K562 (cell line): ENCODE measurements at regions not wholly inside any gene's neighbourhood (a gene's known extent, or its start where the extent isn't known, plus 50 kb on each side); places are given as distances from the start of the nearest gene placed in this dataset.
A peak's percentile ranks its signal among the peaks of the same experiment; 100 is the strongest.

Source experiments
- ATAC-seq: fragments of 200-7000 bp; cut with Tn5 transposase; 3 replicates; pipeline ENCODE4 v1.9.1; 2020; ENCODE audit warnings: moderate library complexity
- BruUV-seq: library from RNA; stranded (reverse); fragments of 400-500 nt; replicated peaks from 2 replicates; lab custom pipeline; 2021; lab: Mats Ljungman, UMichigan
- CTCF ChIA-PET: fragments of 300-600 bp; formaldehyde crosslinking; extraction: SDS; loops from one replicate; lab custom pipeline; 2021; ENCODE audit warnings: low intra/inter-chr PET ratio; lab: Yijun Ruan, JAX
- POLR2A ChIA-PET: fragments of 300-600, 350-650 bp; sonication (Branson Sonifier 250); formaldehyde crosslinking; extraction: SDS; loops from one replicate; lab custom pipeline; 2021; ENCODE audit warnings: antibody characterized with exemption, inconsistent platforms; lab: Yijun Ruan, JAX
- DNase-seq, 4 experiments: peaks; one replicate each; pipeline versions ENCODE4 v3.0.0 to v3.0.0-alpha.2; 2011 to 2018; ENCODE audit warnings: low spot score in 3 of 4, mixed read lengths in 3 of 4; ENCODE audit errors: extremely low read depth in 1 of 4
- FAIRE-seq: peaks from 2 replicates; lab custom pipeline; 2011; peaks lifted over from hg19 to GRCh38; lab: Jason Lieb, UNC
- H2AFZ ChIP-seq: 2 replicates; pipeline ENCODE4 v1.6.0; 2011; ENCODE audit warnings: low read depth, low read length, control low read depth, inconsistent platforms
- H3K27ac ChIP-seq: fragments of 200-600 bp; 3 replicates; pipeline ENCODE4 v1.8.0; 2011; ENCODE audit warnings: low read depth, mild to moderate bottlenecking, control low read depth, inconsistent platforms, low read length, moderate library complexity, mixed read lengths; ENCODE audit errors: extremely low read depth
- H3K27me3 ChIP-seq, 2 experiments: fragments of 300-600 bp in 1 of 2; 2 replicates in 1 of 2; 3 replicates in 1 of 2; pipeline versions ENCODE4 v1.6.0 to v1.8.0; 2011; ENCODE audit warnings: inconsistent platforms in 2 of 2, low read length in 2 of 2, mild to moderate bottlenecking in 1 of 2, mixed read lengths in 1 of 2, moderate library complexity in 1 of 2; ENCODE audit not compliant: control insufficient read depth in 2 of 2, insufficient read depth in 2 of 2
- H3K36me3 ChIP-seq: fragments of 300-600 bp; 3 replicates; pipeline ENCODE4 v1.8.0; 2011; ENCODE audit warnings: mild to moderate bottlenecking, low read length, inconsistent platforms; ENCODE audit not compliant: control insufficient read depth, insufficient read depth
- H3K4me1 ChIP-seq, 2 experiments: fragments of 200-600 bp in 1 of 2; replicated peaks in 1 of 2; 2 replicates in 1 of 2; 3 replicates in 1 of 2; pipeline versions ENCODE4 v1.5.1 to v1.8.0; 2011; ENCODE audit warnings: inconsistent platforms in 2 of 2, low read length in 2 of 2, mild to moderate bottlenecking in 1 of 2, mixed read lengths in 1 of 2, moderate library complexity in 1 of 2; ENCODE audit not compliant: control insufficient read depth in 2 of 2, insufficient read depth in 2 of 2
- H3K4me2 ChIP-seq: 2 replicates; pipeline ENCODE4 v1.6.1; 2011; ENCODE audit warnings: low read length, control low read depth, inconsistent platforms, mixed read lengths; ENCODE audit not compliant: insufficient read depth
- H3K4me3 ChIP-seq: fragments of 200-600 bp; sonication (generic), shearing (Covaris generic); 2 replicates; pipeline ENCODE4 v1.5.1; 2016; ENCODE audit warnings: control low read depth, inconsistent platforms
- H3K79me2 ChIP-seq: fragments of 200-600 bp; 3 replicates; pipeline ENCODE4 v1.8.0; 2011; ENCODE audit warnings: low read length, inconsistent platforms; ENCODE audit not compliant: control insufficient read depth, insufficient read depth
- H3K9ac ChIP-seq, 2 experiments: 2 replicates each; pipeline versions ENCODE4 v1.6.0 to v1.6.1; 2011; ENCODE audit warnings: low read depth in 2 of 2, low read length in 2 of 2, control low read depth in 1 of 2, inconsistent platforms in 1 of 2, mild to moderate bottlenecking in 1 of 2, mixed read lengths in 1 of 2; ENCODE audit not compliant: insufficient read depth in 1 of 2
- H3K9me1 ChIP-seq: one replicate; pipeline ENCODE4 v1.6.0; 2011; ENCODE audit warnings: inconsistent platforms, mild to moderate bottlenecking, low read length, moderate library complexity; ENCODE audit not compliant: control insufficient read depth, insufficient read depth
- H3K9me3 ChIP-seq: replicated peaks from 2 replicates; pipeline ENCODE4 v1.5.1; 2011; ENCODE audit warnings: low read depth, low read length, inconsistent platforms; ENCODE audit not compliant: control insufficient read depth, insufficient read depth
- H4K20me1 ChIP-seq: replicated peaks from 2 replicates; pipeline ENCODE4 v1.6.1; 2011; ENCODE audit warnings: low read length, inconsistent platforms, mixed read lengths; ENCODE audit not compliant: control insufficient read depth, insufficient read depth
- ATF1 ChIP-seq, 2 experiments: fragments of 450-650 bp in 1 of 2; IDR thresholded peaks; 2 replicates each; pipeline ENCODE4 v1.6.1; 2016; ENCODE audit warnings: missing compliant biosample characterization in 1 of 2, missing genetic modification characterization in 1 of 2
- CBX5 ChIP-seq: IDR thresholded peaks from 2 replicates; pipeline ENCODE4 v1.6.1; 2014; ENCODE audit warnings: low read depth, borderline replicate concordance
- CEBPG ChIP-seq, 3 experiments: fragments of 200-800 bp in 1 of 3; sonication (Bioruptor generic) in 1 of 3; sonication (generic) in 1 of 3; formaldehyde crosslinking in 1 of 3; IDR thresholded peaks in 2 of 3; conservative IDR thresholded peaks in 1 of 3; 2 replicates each; pipeline versions ENCODE4 v1.6.1 to v1.8.0; 2016 to 2022; ENCODE audit warnings: missing compliant biosample characterization in 2 of 3, missing genetic modification characterization in 2 of 3, mild to moderate bottlenecking in 1 of 3, missing genetic modification reagents in 1 of 3
- CHD1 ChIP-seq: fragments of 200-600 bp; sonication (generic); IDR thresholded peaks from one replicate; pipeline ENCODE4 v1.6.1; 2012; ENCODE audit warnings: mild to moderate bottlenecking, moderate library complexity, low read length, inconsistent platforms
- CTCF ChIP-seq, 3 experiments: IDR thresholded peaks in 2 of 3; conservative IDR thresholded peaks in 1 of 3; 2 replicates each; pipeline ENCODE4 v1.5.1; 2011 to 2012; ENCODE audit warnings: low read length in 3 of 3, mild to moderate bottlenecking in 3 of 3, control low read depth in 2 of 3, improper control_type of control experiment in 1 of 3, inconsistent platforms in 1 of 3, low read depth in 1 of 3, mixed read lengths in 1 of 3, moderate library complexity in 1 of 3; ENCODE audit not compliant: insufficient read depth in 2 of 3
- FIP1L1 ChIP-seq: fragments of 200-400 bp; formaldehyde crosslinking; IDR thresholded peaks from 2 replicates; pipeline ENCODE4 v1.6.1; 2018; ENCODE audit warnings: mild to moderate bottlenecking, low read depth, low read length; ENCODE audit not compliant: poor library complexity, severe bottlenecking
- GABPA ChIP-seq: fragments of 200-800 bp; sonication (Bioruptor generic); conservative IDR thresholded peaks from 2 replicates; pipeline ENCODE4 v1.6.1; 2016; ENCODE audit warnings: low read depth, missing genetic modification characterization, missing compliant biosample characterization
- HDAC1 ChIP-seq, 2 experiments: fragments of 450-650 bp; IDR thresholded peaks; 2 replicates each; pipeline ENCODE4 v1.6.1; 2016 to 2017; ENCODE audit warnings: inconsistent platforms in 1 of 2, mild to moderate bottlenecking in 1 of 2, moderate library complexity in 1 of 2
- KDM5B ChIP-seq: fragments of 200-600 bp; sonication (generic); IDR thresholded peaks from 2 replicates; pipeline ENCODE4 v1.6.1; 2012; ENCODE audit warnings: low read depth, mild to moderate bottlenecking, moderate library complexity, low read length, control low read depth, inconsistent platforms; ENCODE audit not compliant: insufficient replicate concordance
- MAZ ChIP-seq, 2 experiments: fragments of 450-650 bp in 1 of 2; sonication (generic) in 1 of 2; formaldehyde crosslinking; IDR thresholded peaks in 1 of 2; conservative IDR thresholded peaks in 1 of 2; 2 replicates each; pipeline versions ENCODE4 v1.4.0 to v1.5.0; 2020; ENCODE audit warnings: mild to moderate bottlenecking in 1 of 2, missing genetic modification reagents in 1 of 2
- NFXL1 ChIP-seq: fragments of 450-650 bp; formaldehyde crosslinking; IDR thresholded peaks from 2 replicates; pipeline ENCODE4 v1.4.0; 2021; ENCODE audit warnings: mild to moderate bottlenecking
- RAD21 ChIP-seq, 2 experiments: fragments of 250-450 bp in 1 of 2; fragments of 450-650 bp in 1 of 2; sonication (Bioruptor Pico) in 1 of 2; formaldehyde crosslinking in 1 of 2; IDR thresholded peaks in 1 of 2; conservative IDR thresholded peaks in 1 of 2; 2 replicates each; pipeline versions ENCODE4 v1.4.0 to v1.8.0; 2020 to 2022; ENCODE audit warnings: mild to moderate bottlenecking in 2 of 2, moderate library complexity in 1 of 2
- XRCC3 ChIP-seq: fragments of 450-650 bp; IDR thresholded peaks from 2 replicates; pipeline ENCODE4 v1.6.1; 2017; ENCODE audit warnings: mild to moderate bottlenecking, moderate library complexity
- ZBTB1 ChIP-seq: sonication (generic); formaldehyde crosslinking; IDR thresholded peaks from 2 replicates; pipeline ENCODE4 v1.8.1; 2023; ENCODE audit warnings: missing genetic modification reagents, low read depth, mild to moderate bottlenecking, borderline replicate concordance
- ZNF707 ChIP-seq: fragments of 250-450 bp; sonication (Bioruptor Pico); conservative IDR thresholded peaks from 2 replicates; pipeline ENCODE4 v1.8.0; 2022; ENCODE audit warnings: inconsistent platforms, mild to moderate bottlenecking, moderate library complexity
- ZNF830 ChIP-seq: fragments of 250-450 bp; sonication (Bioruptor Pico); IDR thresholded peaks from 2 replicates; pipeline ENCODE4 v1.5.0; 2021; ENCODE audit warnings: mild to moderate bottlenecking
- ZSCAN32 ChIP-seq: fragments of 450-650 bp; formaldehyde crosslinking; IDR thresholded peaks from 2 replicates; pipeline ENCODE4 v1.4.0; 2020; ENCODE audit warnings: mild to moderate bottlenecking, moderate library complexity
- WGBS: fragments of 100-300 bp; shearing (Covaris generic); methylation state at CpG from one replicate; pipeline ENCODE4 v1.1.6; 2016; ENCODE audit warnings: low coverage, mixed read lengths; ENCODE audit not compliant: insufficient coverage; ENCODE audit errors: missing lambda C conversion rate; 5-methylcytosine and 5-hydroxymethylcytosine counted together
- in situ Hi-C: fragments of 300-500 bp; cut with MboI; formaldehyde crosslinking; loops from 4 replicates; pipeline ENCODE4 v1.15.0; 2018; ENCODE audit warnings: inconsistent platforms, mixed read lengths
- intact Hi-C: fragments of 100-400 bp; cut with micrococcal nuclease; formaldehyde crosslinking; loops from 2 replicates; pipeline ENCODE4 v1.14.2; 2022

GRCh38 chr5:7015586-7016256 is 302.5 kb downstream of the TENT4A start:
- no TSS peak for BruUV-seq
- no peak for TF ChIP-seq ZNF830
- TF ChIP-seq CBX5 = no peak
- TF ChIP-seq HDAC1 (IDR thresholded peaks at IDR 0.05) = no peak
- no peak for TF ChIP-seq CHD1
- peak in 1 of 2 experiments; percentile 28; a peak in 1 of 4 replicates for TF ChIP-seq RAD21 (CRISPR knock-in tag; conservative IDR thresholded peaks at IDR 0.05 in 1 of 2, IDR thresholded peaks at IDR 0.05 in 1 of 2)
- no peak for TF ChIP-seq NFXL1 (CRISPR knock-in tag)
- no peak for TF ChIP-seq FIP1L1
- no peak for TF ChIP-seq ZNF707
- TF ChIP-seq KDM5B = no peak
- TF ChIP-seq GABPA = no peak
- TF ChIP-seq XRCC3 = no peak
- no peak for TF ChIP-seq CEBPG (CRISPR knock-in tag; IDR thresholded peaks at IDR 0.05)
- TF ChIP-seq CEBPG (tag; conservative IDR thresholded peaks at IDR 0.05 in 1 of 2, IDR thresholded peaks at IDR 0.05 in 1 of 2) = no peak
- TF ChIP-seq ZSCAN32 (CRISPR knock-in tag) = no peak
- no peak for TF ChIP-seq ATF1 (CRISPR knock-in tag; IDR thresholded peaks at IDR 0.05)
- no peak for TF ChIP-seq ATF1 (tag; IDR thresholded peaks at IDR 0.05)
- TF ChIP-seq MAZ (CRISPR knock-in tag; conservative IDR thresholded peaks at IDR 0.05 in 1 of 2, IDR thresholded peaks at IDR 0.05 in 1 of 2) = no peak
- TF ChIP-seq ZBTB1 (CRISPR knock-in tag) = no peak
- peak in 2 of 3 experiments; percentile 35 to 36; a peak in 3 of 6 replicates for TF ChIP-seq CTCF (IDR thresholded peaks at IDR 0.05 in 2 of 3, conservative IDR thresholded peaks at IDR 0.05 in 1 of 3; ENCODE audit: insufficient read depth in 2 of 3, low read depth in 1 of 3, low read length in 3 of 3)

More at GRCh38 chr5:7015586-7016256, 302.5 kb downstream of the TENT4A start:
- no peak overlapping the region for H2AFZ ChIP-seq
- ATAC-seq = peak; percentile 81
- H3K4me2 ChIP-seq = no peak overlapping the region; the same call in 1 of the 2 replicates
- no peaks in the 10 kb centered on the region for H4K20me1 ChIP-seq
- no peaks in the 10 kb centered on the region for H3K4me1 ChIP-seq
- no peaks in the 10 kb centered on the region for H3K9me3 ChIP-seq
- no peaks in the 10 kb centered on the region for H3K36me3 ChIP-seq
- intact Hi-C loops (no loop called here), in situ Hi-C loops (no loop called here)
- no peak overlapping the region for H3K9ac ChIP-seq
- no peaks in the 10 kb centered on the region for H3K27me3 ChIP-seq
- WGBS = 2% methylated on average over 6 of the region's 6 CpGs
- H3K79me2 ChIP-seq = no peaks in the 10 kb centered on the region
- H3K4me3 ChIP-seq = no peak overlapping the region
- POLR2A ChIA-PET = no interaction called here
- no peak overlapping the region for H3K27ac ChIP-seq
- CTCF ChIA-PET = no interaction called here
- DNase-seq = peak in 2 of 4 experiments; percentile 16 to 20
- no peaks in the 10 kb centered on the region for H3K9me1 ChIP-seq
- FAIRE-seq = peak; percentile 57
